K562 (cell line): ENCODE measurements at regions not wholly inside any gene's neighbourhood (a gene's known extent, or its start where the extent isn't known, plus 50 kb on each side); places are given as distances from the start of the nearest gene placed in this dataset.
A peak's percentile ranks its signal among the peaks of the same experiment; 100 is the strongest.

Experiments
- C11orf30 ChIP-seq: fragments of 450-650 bp; IDR thresholded peaks from 2 replicates; pipeline ENCODE4 v1.6.1; 2016; ENCODE audit warnings: low read depth, mild to moderate bottlenecking
- CHD1 ChIP-seq: fragments of 200-600 bp; sonication (generic); IDR thresholded peaks from one replicate; pipeline ENCODE4 v1.6.1; 2012; ENCODE audit warnings: mild to moderate bottlenecking, moderate library complexity, low read length, inconsistent platforms
- CREB3L1 ChIP-seq: fragments of 450-650 bp; IDR thresholded peaks from 2 replicates; pipeline ENCODE4 v1.6.1; 2014; ENCODE audit warnings: low read depth, mild to moderate bottlenecking, moderate library complexity, borderline replicate concordance
- CTBP1 ChIP-seq: fragments of 450-650 bp; IDR thresholded peaks from 2 replicates; pipeline ENCODE4 v1.6.1; 2016; ENCODE audit warnings: borderline replicate concordance
- EGR1 ChIP-seq: fragments of 450-650 bp; conservative IDR thresholded peaks from 2 replicates; pipeline ENCODE4 v1.6.1; 2017; ENCODE audit warnings: mild to moderate bottlenecking
- JUND ChIP-seq, 2 experiments: IDR thresholded peaks; 2 replicates in 1 of 2; 3 replicates in 1 of 2; pipeline ENCODE4 v1.6.1; 2011; ENCODE audit warnings: borderline replicate concordance in 2 of 2, low read depth in 2 of 2, low read length in 2 of 2, improper control_type of control experiment in 1 of 2, missing biosample characterization in 1 of 2, missing genetic modification characterization in 1 of 2, missing genetic modification reagents in 1 of 2
- MECOM ChIP-seq: fragments of 250-450 bp; sonication (Bioruptor Pico); IDR thresholded peaks from 2 replicates; pipeline ENCODE4 v1.8.0; 2022; ENCODE audit warnings: inconsistent platforms
- MTA2 ChIP-seq: fragments of 450-650 bp; IDR thresholded peaks from 2 replicates; pipeline ENCODE4 v1.6.1; 2016; ENCODE audit warnings: low read depth
- POLR3A ChIP-seq: IDR thresholded peaks from 2 replicates; pipeline ENCODE4 v1.6.1; 2011; ENCODE audit warnings: borderline replicate concordance, mild to moderate bottlenecking, moderate library complexity; ENCODE audit not compliant: insufficient read length, insufficient read depth; ENCODE audit errors: extremely low read depth
- RAD51 ChIP-seq: fragments of 450-650 bp; IDR thresholded peaks from 2 replicates; pipeline ENCODE4 v1.7.1; 2016; ENCODE audit warnings: low read depth, mild to moderate bottlenecking, borderline replicate concordance
- REST ChIP-seq, 2 experiments: fragments of 450-650 bp; formaldehyde crosslinking in 1 of 2; IDR thresholded peaks; 2 replicates each; pipeline versions ENCODE4 v1.4.0 to v1.6.1; 2014 to 2020; ENCODE audit warnings: mild to moderate bottlenecking in 2 of 2, borderline replicate concordance in 1 of 2, low read depth in 1 of 2
- SAFB2 ChIP-seq: fragments of 200-400 bp; formaldehyde crosslinking; IDR thresholded peaks from 2 replicates; pipeline ENCODE4 v1.6.1; 2018; ENCODE audit warnings: borderline replicate concordance, low read length, low read depth, moderate library complexity; ENCODE audit not compliant: severe bottlenecking
- SMC3 ChIP-seq: conservative IDR thresholded peaks from 2 replicates; pipeline ENCODE4 v1.6.1; 2011; ENCODE audit warnings: low read depth, low read length, improper control_type of control experiment; ENCODE audit not compliant: insufficient read depth
- U2AF2 ChIP-seq: fragments of 200-400 bp; formaldehyde crosslinking; optimal IDR thresholded peaks from 2 replicates; pipeline ENCODE3; 2017; ENCODE audit warnings: low read depth, mild to moderate bottlenecking, low read length
- WHSC1 ChIP-seq: IDR thresholded peaks from one replicate; pipeline ENCODE4 v1.6.1; 2012; ENCODE audit warnings: low read length, control low read depth, inconsistent platforms
- ZNF175 ChIP-seq: fragments of 200-800 bp; sonication (Bioruptor generic); IDR thresholded peaks from 2 replicates; pipeline ENCODE4 v1.6.1; 2016; ENCODE audit warnings: low read depth, mild to moderate bottlenecking, missing genetic modification characterization, missing compliant biosample characterization
- ZNF445 ChIP-seq: fragments of 250-450 bp; sonication (Bioruptor Pico); IDR thresholded peaks from 2 replicates; pipeline ENCODE4 v1.4.0; 2020; ENCODE audit warnings: low read depth, mild to moderate bottlenecking, moderate library complexity

DNA sequence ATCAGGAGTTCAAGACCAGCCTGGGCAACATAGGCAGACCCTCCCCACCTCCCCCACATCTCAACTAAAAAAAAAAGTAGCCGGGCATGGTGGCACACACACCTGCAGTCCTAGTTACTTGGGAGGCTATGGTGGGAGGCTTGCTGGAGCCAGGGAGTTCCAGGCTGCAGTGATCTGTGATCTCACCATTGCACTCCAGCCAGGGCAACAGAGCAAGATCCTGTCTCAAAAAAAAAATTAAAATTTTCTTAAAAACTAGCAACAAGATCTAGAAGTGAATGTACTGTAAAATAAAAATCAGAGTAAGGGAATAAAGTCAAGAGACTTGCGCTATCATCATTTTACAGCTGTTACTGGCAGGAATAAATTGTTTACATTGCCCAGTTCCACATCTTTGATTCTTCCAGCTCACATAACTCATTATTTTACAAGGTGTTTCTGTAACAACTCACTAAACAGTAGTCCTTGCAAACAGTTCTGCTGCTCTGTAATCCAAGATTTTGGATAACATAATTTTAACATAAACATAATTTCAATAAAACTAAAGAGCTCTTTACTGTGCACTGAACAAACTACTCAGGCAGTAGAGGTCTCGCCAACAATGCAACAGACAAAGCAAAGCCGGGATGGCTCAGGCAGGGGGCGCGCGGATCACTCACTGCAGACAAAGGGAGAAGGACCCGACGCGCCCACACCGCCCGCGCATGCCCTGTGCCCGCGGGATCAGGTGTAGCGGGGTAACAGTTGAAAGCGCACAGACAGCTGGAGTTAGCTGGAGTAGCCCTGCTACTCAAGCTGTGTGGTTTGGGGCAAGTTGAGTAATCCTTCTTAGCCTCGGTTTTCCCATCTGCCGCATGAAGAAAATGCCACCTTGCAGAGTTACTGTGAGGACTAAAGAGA lies 73.3 kb upstream of the NFE2L3 start (continued):
- TF ChIP-seq ZNF175 (no peak), WHSC1 (no peak), U2AF2 (no peak), JUND (IDR thresholded peaks at IDR 0.05; ENCODE audit: borderline replicate concordance, low read depth, low read length) (no peak), JUND (tag; IDR thresholded peaks at IDR 0.05; ENCODE audit: borderline replicate concordance, low read depth, low read length) (no peak), SAFB2 (no peak), RAD51 (no peak), EGR1 (peak; percentile 47), ZNF445 (CRISPR knock-in tag) (no peak), CTBP1 (0 out of 2 replicates have a peak, but pooled peaks have one; percentile 24), SMC3 (peak; percentile 35; the same call in 1 of the 2 replicates), CREB3L1 (no peak), MECOM (peak; percentile 30; the same call in 1 of the 2 replicates), C11orf30 (no peak), POLR3A (no peak), CHD1 (no peak), REST (IDR thresholded peaks at IDR 0.05; ENCODE audit: borderline replicate concordance) (peak; percentile 56), REST (CRISPR knock-in tag; IDR thresholded peaks at IDR 0.05; ENCODE audit: low read depth) (no peak), MTA2 (no peak)
